LNCaP clone FGC (cell line): ENCODE measurements at regions not wholly inside any gene's neighbourhood (a gene's known extent, or its start where the extent isn't known, plus 50 kb on each side); places are given as distances from the start of the nearest gene placed in this dataset.

Experiments
- DNase-seq: peaks from one replicate; pipeline ENCODE4 v3.0.0-alpha.2; 2011; ENCODE audit warnings: low read depth
- H3K4me3 ChIP-seq: 2 replicates; pipeline ENCODE4 v1.5.1; 2011; ENCODE audit warnings: mild to moderate bottlenecking, low read depth, low read length, control low read depth
- TF ChIP-seq, protein P1 (sequence below): IDR thresholded peaks from 2 replicates; pipeline ENCODE4 v1.5.1; 2012; ENCODE audit warnings: mild to moderate bottlenecking; ENCODE audit not compliant: control insufficient read depth, insufficient read depth; ENCODE audit errors: extremely low read depth

GRCh38 chr17:77291591-77292386 lies 151.0 kb downstream of the SEC14L1 start:
- TF ChIP-seq, protein P1, sequence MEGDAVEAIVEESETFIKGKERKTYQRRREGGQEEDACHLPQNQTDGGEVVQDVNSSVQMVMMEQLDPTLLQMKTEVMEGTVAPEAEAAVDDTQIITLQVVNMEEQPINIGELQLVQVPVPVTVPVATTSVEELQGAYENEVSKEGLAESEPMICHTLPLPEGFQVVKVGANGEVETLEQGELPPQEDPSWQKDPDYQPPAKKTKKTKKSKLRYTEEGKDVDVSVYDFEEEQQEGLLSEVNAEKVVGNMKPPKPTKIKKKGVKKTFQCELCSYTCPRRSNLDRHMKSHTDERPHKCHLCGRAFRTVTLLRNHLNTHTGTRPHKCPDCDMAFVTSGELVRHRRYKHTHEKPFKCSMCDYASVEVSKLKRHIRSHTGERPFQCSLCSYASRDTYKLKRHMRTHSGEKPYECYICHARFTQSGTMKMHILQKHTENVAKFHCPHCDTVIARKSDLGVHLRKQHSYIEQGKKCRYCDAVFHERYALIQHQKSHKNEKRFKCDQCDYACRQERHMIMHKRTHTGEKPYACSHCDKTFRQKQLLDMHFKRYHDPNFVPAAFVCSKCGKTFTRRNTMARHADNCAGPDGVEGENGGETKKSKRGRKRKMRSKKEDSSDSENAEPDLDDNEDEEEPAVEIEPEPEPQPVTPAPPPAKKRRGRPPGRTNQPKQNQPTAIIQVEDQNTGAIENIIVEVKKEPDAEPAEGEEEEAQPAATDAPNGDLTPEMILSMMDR = no peak
- no peak overlapping the region for H3K4me3 ChIP-seq
- no peak for DNase-seq

GRCh38 chr17:77294761-77295160 lies 154.0 kb downstream of the SEC14L1 start:
- no peak overlapping the region for H3K4me3 ChIP-seq
- DNase-seq = no peak
- TF ChIP-seq, protein P1 = no peak

GRCh38 chr17:77295241-77295853 lies 154.6 kb downstream of the SEC14L1 start:
- no peak for DNase-seq
- TF ChIP-seq, protein P1 = no peak
- no peak overlapping the region for H3K4me3 ChIP-seq

DNA sequence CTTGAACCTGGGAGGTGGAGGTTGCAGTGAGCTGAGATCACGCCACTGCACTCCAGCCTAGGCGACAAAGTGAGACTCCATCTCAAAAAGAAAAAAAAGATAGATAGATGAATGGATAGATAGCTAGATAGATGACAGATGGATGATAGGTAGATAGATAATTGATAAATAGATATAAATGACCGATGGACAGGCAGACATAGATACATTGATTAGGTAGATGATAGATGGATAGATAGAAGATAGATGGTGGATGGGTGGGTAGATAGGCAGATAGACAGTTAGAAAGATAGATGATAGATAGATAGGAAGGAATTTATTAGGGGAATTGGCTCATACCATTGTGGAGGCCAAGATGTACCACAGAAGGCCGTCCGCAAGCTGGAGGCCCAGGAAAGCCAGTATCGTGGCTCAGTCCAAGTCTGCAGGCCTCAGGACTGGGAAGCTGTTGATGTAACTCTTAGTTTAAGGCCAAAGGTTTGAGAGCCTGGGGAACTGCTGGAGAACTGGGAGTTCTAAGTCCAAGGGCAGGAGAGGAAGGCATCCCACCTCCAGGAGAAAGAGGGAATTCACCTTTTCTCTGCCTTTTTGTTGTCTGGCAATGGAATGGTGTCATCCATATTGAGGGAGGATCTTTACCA lies 156.1 kb downstream of the SEC14L1 start:
- no peak for DNase-seq
- TF ChIP-seq, protein P1 = no peak
- H3K4me3 ChIP-seq = no peak overlapping the region

- TF ChIP-seq, protein P1 = no peak
- no peak for DNase-seq
- no peak overlapping the region for H3K4me3 ChIP-seq
Observed at GRCh38 chr17:77297693-77298666, 157.2 kb downstream of the SEC14L1 start.

- TF ChIP-seq, protein P1 = no peak
- H3K4me3 ChIP-seq = no peak overlapping the region
- no peak for DNase-seq
Observed at GRCh38 chr17:77298811-77299210, 158.0 kb downstream of the SEC14L1 start.
